ENCODE measurements at regions not wholly inside any gene's neighbourhood (a gene's known extent, or its start where the extent isn't known, plus 50 kb on each side); places are given as distances from the start of the nearest gene placed in this dataset.

GRCh38 chr14:87254331-87254874 is 738.6 kb downstream of the GALC start:
- no peak for TF ChIP-seq EZH2 (IDR thresholded peaks at IDR 0.05; ENCODE audit: insufficient read depth, low read length)
- no peak for TF ChIP-seq CTCF (IDR thresholded peaks at IDR 0.05; ENCODE audit: insufficient read depth, low read depth, low read length)
